H9 (cell line): ENCODE measurements at regions not wholly inside any gene's neighbourhood (a gene's known extent, or its start where the extent isn't known, plus 50 kb on each side); places are given as distances from the start of the nearest gene placed in this dataset.

Source experiments
- DNase-seq: peaks from one replicate; pipeline ENCODE4 v3.0.0-alpha.2; 2017
- H2AFZ ChIP-seq: one replicate; pipeline ENCODE4 v1.6.1; 2013; ENCODE audit warnings: mild to moderate bottlenecking, low read length, control low read depth, moderate library complexity
- H2AK5ac ChIP-seq: 2 replicates; pipeline ENCODE4 v1.6.1; 2013; ENCODE audit warnings: low read length, control low read depth, mixed read lengths; ENCODE audit not compliant: insufficient read length
- H2BK120ac ChIP-seq: one replicate; pipeline ENCODE4 v1.6.1; 2013; ENCODE audit warnings: low read depth, mild to moderate bottlenecking, low read length, control low read depth, inconsistent platforms; ENCODE audit not compliant: poor library complexity, severe bottlenecking
- H2BK12ac ChIP-seq: 2 replicates; pipeline ENCODE4 v1.6.1; 2013; ENCODE audit warnings: low read length, control low read depth, mixed read lengths, low read depth; ENCODE audit not compliant: insufficient read length
- H2BK15ac ChIP-seq: 2 replicates; pipeline ENCODE4 v1.6.1; 2013; ENCODE audit warnings: low read depth, low read length, control low read depth
- H2BK20ac ChIP-seq: one replicate; pipeline ENCODE4 v1.6.1; 2013; ENCODE audit warnings: low read depth, mild to moderate bottlenecking, low read length, control low read depth, inconsistent platforms; ENCODE audit not compliant: poor library complexity, severe bottlenecking
- H2BK5ac ChIP-seq: 2 replicates; pipeline ENCODE4 v1.6.1; 2013; ENCODE audit warnings: low read length, control low read depth, mixed read lengths; ENCODE audit not compliant: insufficient read length
- H3K14ac ChIP-seq: 2 replicates; pipeline ENCODE4 v1.6.1; 2013; ENCODE audit warnings: low read length, control low read depth; ENCODE audit not compliant: insufficient read depth
- H3K18ac ChIP-seq: 2 replicates; pipeline ENCODE4 v1.6.1; 2013; ENCODE audit warnings: low read depth, mild to moderate bottlenecking, mixed read lengths, low read length, control low read depth; ENCODE audit not compliant: insufficient read length
- H3K23ac ChIP-seq: 2 replicates; pipeline ENCODE4 v1.6.1; 2013; ENCODE audit warnings: low read length, control low read depth, mixed read lengths, low read depth; ENCODE audit not compliant: insufficient read length
- H3K23me2 ChIP-seq: 2 replicates; pipeline ENCODE4 v1.6.1; 2013; ENCODE audit warnings: low read depth, mild to moderate bottlenecking, mixed read lengths, low read length, control low read depth; ENCODE audit not compliant: insufficient read length, poor library complexity, severe bottlenecking
- H3K27ac ChIP-seq: 2 replicates; pipeline ENCODE4 v1.5.1; 2013; ENCODE audit warnings: low read length, control low read depth, mixed read lengths, low read depth; ENCODE audit not compliant: insufficient read length
- H3K27me3 ChIP-seq: 2 replicates; pipeline ENCODE4 v1.6.1; 2013; ENCODE audit warnings: low read length, control low read depth, inconsistent platforms; ENCODE audit not compliant: insufficient read depth
- H3K4ac ChIP-seq: 2 replicates; pipeline ENCODE4 v1.6.1; 2013; ENCODE audit warnings: low read depth, mild to moderate bottlenecking, control low read depth, inconsistent platforms, low read length, moderate library complexity
- H3K4me1 ChIP-seq: 2 replicates; pipeline ENCODE4 v1.6.1; 2013; ENCODE audit warnings: low read length, control low read depth, inconsistent platforms; ENCODE audit not compliant: insufficient read depth
- H3K4me2 ChIP-seq: 2 replicates; pipeline ENCODE4 v1.6.1; 2013; ENCODE audit warnings: low read length, control low read depth, mixed read lengths; ENCODE audit not compliant: insufficient read length, insufficient read depth
- H3K56ac ChIP-seq: 2 replicates; pipeline ENCODE4 v1.6.1; 2013; ENCODE audit warnings: low read depth, mild to moderate bottlenecking, mixed read lengths, low read length, control low read depth; ENCODE audit not compliant: insufficient read length
- H3K79me1 ChIP-seq: 2 replicates; pipeline ENCODE4 v1.6.1; 2013; ENCODE audit warnings: low read depth, mild to moderate bottlenecking, moderate library complexity, low read length, control low read depth, inconsistent platforms; ENCODE audit not compliant: insufficient read depth, poor library complexity, severe bottlenecking
- H3K79me2 ChIP-seq: 2 replicates; pipeline ENCODE4 v1.6.1; 2013; ENCODE audit warnings: low read length, control low read depth, inconsistent platforms; ENCODE audit not compliant: insufficient read depth
- H3K9ac ChIP-seq: 2 replicates; pipeline ENCODE4 v1.6.1; 2013; ENCODE audit warnings: low read length, control low read depth, mixed read lengths; ENCODE audit not compliant: insufficient read length; ENCODE audit errors: extremely low read depth
- H3K9me3 ChIP-seq: one replicate; pipeline ENCODE4 v1.6.1; 2013; ENCODE audit warnings: low read depth, low read length, inconsistent platforms; ENCODE audit not compliant: control insufficient read depth
- H3T11ph ChIP-seq: one replicate; pipeline ENCODE4 v1.6.1; 2013; ENCODE audit warnings: mild to moderate bottlenecking, low read length, control low read depth, inconsistent platforms
- H4K20me1 ChIP-seq: one replicate; pipeline ENCODE4 v1.6.1; 2013; ENCODE audit not compliant: control insufficient read depth, insufficient read length, insufficient read depth
- H4K5ac ChIP-seq: 2 replicates; pipeline ENCODE4 v1.6.1; 2013; ENCODE audit warnings: low read depth, mild to moderate bottlenecking, mixed read lengths, low read length, control low read depth; ENCODE audit not compliant: insufficient read length
- H4K8ac ChIP-seq: replicated peaks from 2 replicates; pipeline ENCODE4 v1.6.1; 2013; ENCODE audit warnings: low read length, control low read depth, mixed read lengths, low read depth; ENCODE audit not compliant: insufficient read length
- H4K91ac ChIP-seq: 2 replicates; pipeline ENCODE4 v1.6.1; 2013; ENCODE audit warnings: low read depth, mild to moderate bottlenecking, moderate library complexity, mixed read lengths, low read length, control low read depth; ENCODE audit not compliant: insufficient read length
- H3K27ac Mint-ChIP-seq, 3 experiments: 2 replicates in 2 of 3; 3 replicates in 1 of 3; pipeline ENCODE4 v1.8.0; 2020 to 2021; ENCODE audit warnings: mixed read lengths in 3 of 3, mild to moderate bottlenecking in 1 of 3, moderate library complexity in 1 of 3
- H3K27me3 Mint-ChIP-seq: 2 replicates; pipeline ENCODE4 v1.8.0; 2021; ENCODE audit warnings: low read depth, mild to moderate bottlenecking, moderate library complexity, mixed read lengths
- H3K36me3 Mint-ChIP-seq, 3 experiments: 2 replicates in 2 of 3; 3 replicates in 1 of 3; pipeline ENCODE4 v1.8.0; 2020 to 2021; ENCODE audit warnings: low read depth in 3 of 3, mixed read lengths in 3 of 3; ENCODE audit not compliant: insufficient read depth in 1 of 3
- H3K4me1 Mint-ChIP-seq, 2 experiments: 2 replicates each; pipeline ENCODE4 v1.8.0; 2020; ENCODE audit warnings: mixed read lengths in 2 of 2
- H3K4me3 Mint-ChIP-seq, 2 experiments: 2 replicates in 1 of 2; 3 replicates in 1 of 2; pipeline ENCODE4 v1.8.0; 2020 to 2021; ENCODE audit warnings: mild to moderate bottlenecking in 2 of 2, mixed read lengths in 2 of 2, moderate library complexity in 1 of 2
- H3K9me3 Mint-ChIP-seq, 2 experiments: 2 replicates in 1 of 2; 3 replicates in 1 of 2; pipeline ENCODE4 v1.8.0; 2020; ENCODE audit warnings: mild to moderate bottlenecking in 2 of 2, mixed read lengths in 2 of 2, moderate library complexity in 1 of 2
- CTCF ChIP-seq: fragments of 200-600 bp; sonication (generic); conservative IDR thresholded peaks from 3 replicates; pipeline ENCODE4 v1.8.0; 2021; ENCODE audit warnings: antibody characterized with exemption, mild to moderate bottlenecking
- WGBS: extraction: QIAGEN DNeasy Blood & Tissue Kit; methylation state at CpG from one replicate; pipeline ENCODE4 v1.1.7; 2013; ENCODE audit warnings: missing lambda C conversion rate, low lambda C conversion rate, mixed read lengths; ENCODE audit not compliant: insufficient read length; ENCODE audit errors: extremely low coverage; 5-methylcytosine and 5-hydroxymethylcytosine counted together

- Mint-ChIP-seq H3K9me3 (peaks cover 0 to 4% of the 10 kb centered on the region in 2 experiments; a peak in 1 of 5 replicates), H3K27ac (no peak overlapping the region), H3K27me3 (peaks cover 2% of the 10 kb centered on the region), H3K4me3 (no peak overlapping the region), H3K4me1 (no peaks in the 10 kb centered on the region), H3K36me3 (0 out of 7 replicates have a peak, but pooled peaks cover 0 to 2% (median 0%) of the 10 kb centered on the region in 3 experiments)
- Histone ChIP-seq H3K27ac (no peak overlapping the region), H3K79me2 (no peaks in the 10 kb centered on the region), H3K14ac (no peak overlapping the region), H2BK15ac (no peak overlapping the region), H3K4me1 (no peaks in the 10 kb centered on the region), H3K4ac (no peak overlapping the region), H2AFZ (no peak overlapping the region), H3K4me2 (no peak overlapping the region), H3T11ph (no peak overlapping the region), H2BK5ac (no peak overlapping the region), H3K18ac (no peak overlapping the region), H4K20me1 (no peaks in the 10 kb centered on the region), H3K79me1 (no peaks in the 10 kb centered on the region), H2BK120ac (no peak overlapping the region), H3K23me2 (no peaks in the 10 kb centered on the region), H3K27me3 (no peaks in the 10 kb centered on the region), H3K9me3 (no peaks in the 10 kb centered on the region), H4K91ac (no peak overlapping the region), H4K5ac (no peak overlapping the region), H2BK12ac (no peak overlapping the region), H2BK20ac (no peak overlapping the region), H3K56ac (no peak overlapping the region), H2AK5ac (no peak overlapping the region), H3K9ac (no peak overlapping the region), H3K23ac (no peak overlapping the region), H4K8ac (no peak overlapping the region)
- no CpG with 5 or more reads among the region's 16 CpGs for WGBS
- no peak for TF ChIP-seq CTCF
- DNase-seq = no peak
These were observed 177.5 kb downstream of the INO80D start for GRCh38 chr2:205908212-205909183.
